NCI-H2171 treated with DMSO at 0.1 percent for 48 hours (cell line): ENCODE measurements at regions not wholly inside any gene's neighbourhood (a gene's known extent, or its start where the extent isn't known, plus 50 kb on each side); places are given as distances from the start of the nearest gene placed in this dataset.
"Not testable (repeated sequence)": the region's sequence is repeated elsewhere in the genome, so short reads cannot be mapped to it uniquely, and the experiment has no call there.

Experiments
- DNase-seq: peaks from one replicate; lab custom pipeline; 2025; lab: John Stamatoyannopoulos, UW

GRCh38 chrX:52585892-52586291 is 68.8 kb downstream of the SSX7 start:
- no peak for DNase-seq

GRCh38 chrX:52577464-52578173 is 60.8 kb upstream of the XAGE1B start:
- no peak for DNase-seq

- DNase-seq, result no peak
Observed at GRCh38 chrX:52576946-52577345, 60.1 kb upstream of the XAGE1B start.

- no peak for DNase-seq
Observed at GRCh38 chrX:52576474-52576873, 59.6 kb upstream of the XAGE1B start.

GRCh38 chrX:52574416-52575275 is 57.8 kb upstream of the XAGE1B start:
- peak; percentile 16 for DNase-seq

- DNase-seq, result not testable (repeated sequence)
Observed at GRCh38 chrX:52568146-52568545, 51.3 kb upstream of the XAGE1B start.
